IPS-18c (cell line): ENCODE measurements at regions not wholly inside any gene's neighbourhood (a gene's known extent, or its start where the extent isn't known, plus 50 kb on each side); places are given as distances from the start of the nearest gene placed in this dataset.

ENCODE experiments used
- H3K4me3 ChIP-seq: 2 replicates; pipeline ENCODE4 v1.7.0; 2013; ENCODE audit warnings: low read depth, mild to moderate bottlenecking, low read length, moderate library complexity; ENCODE audit not compliant: insufficient read depth
- H3K9me3 ChIP-seq: one replicate; pipeline ENCODE4 v1.6.1; 2013; ENCODE audit warnings: mild to moderate bottlenecking, low read length, moderate library complexity; ENCODE audit not compliant: control insufficient read depth, insufficient read depth

GRCh38 chr15:62549345-62549970 is 384.4 kb upstream of the C2CD4B start:
- H3K9me3 ChIP-seq, result no peaks in the 10 kb centered on the region
- no peak overlapping the region for H3K4me3 ChIP-seq

GRCh38 chr15:62550106-62550505 is 385.0 kb upstream of the C2CD4B start:
- H3K9me3 ChIP-seq, result no peaks in the 10 kb centered on the region

GRCh38 chr15:62552444-62552843 is 387.4 kb upstream of the C2CD4B start:
- Histone ChIP-seq H3K9me3 (no peaks in the 10 kb centered on the region), H3K4me3 (no peak overlapping the region)

More at GRCh38 chr15:62550106-62550505, 385.0 kb upstream of the C2CD4B start:
- H3K4me3 ChIP-seq, result no peak overlapping the region

- Histone ChIP-seq H3K4me3 (no peak overlapping the region), H3K9me3 (no peaks in the 10 kb centered on the region)
Measured at GRCh38 chr15:62553911-62554563, 389.0 kb upstream of the C2CD4B start.

GRCh38 chr15:62558640-62559380 is 393.7 kb upstream of the C2CD4B start:
- H3K9me3 ChIP-seq, result no peaks in the 10 kb centered on the region
- no peak overlapping the region for H3K4me3 ChIP-seq

GRCh38 chr15:62559381-62559733 is 394.3 kb upstream of the C2CD4B start:
- Histone ChIP-seq H3K9me3 (no peaks in the 10 kb centered on the region), H3K4me3 (no peak overlapping the region)

GRCh38 chr15:62561059-62561519 is 396.0 kb upstream of the C2CD4B start:
- no peaks in the 10 kb centered on the region for H3K9me3 ChIP-seq
- no peak overlapping the region for H3K4me3 ChIP-seq

- H3K4me3 ChIP-seq, result no peak overlapping the region
- no peaks in the 10 kb centered on the region for H3K9me3 ChIP-seq
Measured at GRCh38 chr15:62561571-62561970, 396.5 kb upstream of the C2CD4B start.

- H3K4me3 ChIP-seq, result no peak overlapping the region
Measured at GRCh38 chr15:62564886-62565633, 400.0 kb upstream of the C2CD4B start.

GRCh38 chr15:62565634-62566026 is 400.5 kb upstream of the C2CD4B start:
- no peaks in the 10 kb centered on the region for H3K9me3 ChIP-seq
- no peak overlapping the region for H3K4me3 ChIP-seq

More at GRCh38 chr15:62564886-62565633, 400.0 kb upstream of the C2CD4B start:
- no peaks in the 10 kb centered on the region for H3K9me3 ChIP-seq

GRCh38 chr15:62566248-62566647 is 401.2 kb upstream of the C2CD4B start:
- H3K4me3 ChIP-seq, result no peak overlapping the region
- H3K9me3 ChIP-seq, result no peaks in the 10 kb centered on the region

GRCh38 chr15:62567501-62567900 is 402.4 kb upstream of the C2CD4B start:
- no peak overlapping the region for H3K4me3 ChIP-seq

GRCh38 chr15:62568004-62568403 is 402.9 kb upstream of the C2CD4B start:
- no peaks in the 10 kb centered on the region for H3K9me3 ChIP-seq
- H3K4me3 ChIP-seq, result no peak overlapping the region

More at GRCh38 chr15:62567501-62567900, 402.4 kb upstream of the C2CD4B start:
- no peaks in the 10 kb centered on the region for H3K9me3 ChIP-seq

GRCh38 chr15:62568702-62569101 is 403.6 kb upstream of the C2CD4B start:
- no peak overlapping the region for H3K4me3 ChIP-seq

GRCh38 chr15:62569460-62570404 is 404.6 kb upstream of the C2CD4B start:
- H3K4me3 ChIP-seq, result no peak overlapping the region
- no peaks in the 10 kb centered on the region for H3K9me3 ChIP-seq

More at GRCh38 chr15:62568702-62569101, 403.6 kb upstream of the C2CD4B start:
- H3K9me3 ChIP-seq, result no peaks in the 10 kb centered on the region

GRCh38 chr15:62570405-62570783 is 405.3 kb upstream of the C2CD4B start:
- H3K9me3 ChIP-seq, result no peaks in the 10 kb centered on the region
- H3K4me3 ChIP-seq, result no peak overlapping the region
